ENCODE measurements at regions not wholly inside any gene's neighbourhood (a gene's known extent, or its start where the extent isn't known, plus 50 kb on each side); places are given as distances from the start of the nearest gene placed in this dataset.

DNA sequence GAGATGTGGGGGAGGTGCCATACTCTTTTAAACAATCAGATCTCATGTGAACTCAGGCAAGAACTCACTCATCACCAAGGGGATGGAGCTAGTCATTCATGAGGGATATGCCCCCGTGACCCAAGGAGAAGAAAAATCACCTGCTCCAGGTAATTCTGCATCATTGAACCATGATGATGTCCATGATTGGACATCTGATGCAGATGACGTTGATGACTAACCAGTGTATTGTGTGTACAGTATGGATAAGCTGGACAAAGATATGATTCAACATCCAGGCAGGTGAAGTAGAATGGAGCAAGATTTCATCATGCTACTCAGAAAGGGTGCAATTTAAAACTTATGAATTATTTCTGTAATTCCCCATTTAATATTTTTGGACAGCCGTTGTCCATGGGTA is 286.4 kb upstream of the SMIM31 start:
- Histone ChIP-seq H4K20me1 (ENCODE audit: insufficient read depth, low read length) (no peaks in the 10 kb centered on the region), H3K27me3 (ENCODE audit: low read depth, low read length) (no peaks in the 10 kb centered on the region), H3K36me3 (replicated peaks; ENCODE audit: low read depth, low read length) (no peaks in the 10 kb centered on the region), H3K4me1 (ENCODE audit: low read length) (peaks cover 14% of the 10 kb centered on the region), H3K4me3 (ENCODE audit: low read length) (no peak overlapping the region), H3K9me3 (ENCODE audit: insufficient read depth, low read length) (no peaks in the 10 kb centered on the region), H3K27ac (ENCODE audit: low read length) (no peak overlapping the region), H3K9ac (ENCODE audit: low read length) (no peak overlapping the region), H3K79me2 (ENCODE audit: low read length) (no peaks in the 10 kb centered on the region), H3K4me2 (ENCODE audit: low read length) (no peak overlapping the region), H2AFZ (ENCODE audit: low read depth, low read length) (no peak overlapping the region)
- TF ChIP-seq EZH2phosphoT487 (IDR thresholded peaks at IDR 0.05; ENCODE audit: low read depth) = no peak
- TF ChIP-seq, protein P1, sequence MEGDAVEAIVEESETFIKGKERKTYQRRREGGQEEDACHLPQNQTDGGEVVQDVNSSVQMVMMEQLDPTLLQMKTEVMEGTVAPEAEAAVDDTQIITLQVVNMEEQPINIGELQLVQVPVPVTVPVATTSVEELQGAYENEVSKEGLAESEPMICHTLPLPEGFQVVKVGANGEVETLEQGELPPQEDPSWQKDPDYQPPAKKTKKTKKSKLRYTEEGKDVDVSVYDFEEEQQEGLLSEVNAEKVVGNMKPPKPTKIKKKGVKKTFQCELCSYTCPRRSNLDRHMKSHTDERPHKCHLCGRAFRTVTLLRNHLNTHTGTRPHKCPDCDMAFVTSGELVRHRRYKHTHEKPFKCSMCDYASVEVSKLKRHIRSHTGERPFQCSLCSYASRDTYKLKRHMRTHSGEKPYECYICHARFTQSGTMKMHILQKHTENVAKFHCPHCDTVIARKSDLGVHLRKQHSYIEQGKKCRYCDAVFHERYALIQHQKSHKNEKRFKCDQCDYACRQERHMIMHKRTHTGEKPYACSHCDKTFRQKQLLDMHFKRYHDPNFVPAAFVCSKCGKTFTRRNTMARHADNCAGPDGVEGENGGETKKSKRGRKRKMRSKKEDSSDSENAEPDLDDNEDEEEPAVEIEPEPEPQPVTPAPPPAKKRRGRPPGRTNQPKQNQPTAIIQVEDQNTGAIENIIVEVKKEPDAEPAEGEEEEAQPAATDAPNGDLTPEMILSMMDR (IDR thresholded peaks at IDR 0.05; ENCODE audit: low read depth, low read length) = no peak

DNA sequence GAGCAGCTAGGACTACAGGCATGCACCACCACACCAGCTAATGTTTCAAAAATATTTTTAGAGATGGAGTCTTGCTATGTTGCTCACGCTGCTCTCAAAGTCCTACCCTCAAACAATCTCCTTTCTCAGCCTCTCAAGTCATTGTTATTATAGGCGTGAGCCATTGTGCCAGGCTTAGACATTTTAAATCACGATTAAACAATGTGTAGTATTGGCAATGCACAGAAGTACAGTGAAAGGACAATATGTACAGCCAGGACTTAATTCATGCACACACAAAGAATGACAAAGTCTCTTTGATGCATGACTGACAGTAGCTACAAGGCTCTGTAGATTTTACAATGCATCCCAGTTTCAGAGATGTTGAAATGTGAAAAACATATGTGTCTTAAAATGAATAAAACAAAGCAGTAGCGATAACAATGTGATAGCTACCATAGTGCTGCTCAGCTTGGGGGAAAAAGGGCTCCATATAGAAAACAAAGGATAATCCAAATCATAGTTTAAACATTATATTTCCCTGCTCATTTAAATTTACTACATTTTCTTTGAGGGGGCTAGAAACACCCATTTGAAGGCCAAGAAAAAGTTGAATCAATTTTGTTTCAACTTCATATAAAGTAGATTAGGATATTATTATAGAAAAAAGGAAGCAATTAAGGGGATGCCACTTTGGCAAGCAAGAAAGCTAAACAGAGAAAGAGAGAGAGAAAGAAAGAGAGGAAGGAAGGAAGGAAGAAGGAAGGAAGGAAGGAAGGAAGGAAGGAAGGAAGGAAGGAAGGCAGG is 272.4 kb upstream of the SMIM31 start:
- Histone ChIP-seq H3K9ac (ENCODE audit: low read length) (no peak overlapping the region), H3K9me3 (ENCODE audit: insufficient read depth, low read length) (no peaks in the 10 kb centered on the region), H4K20me1 (ENCODE audit: insufficient read depth, low read length) (no peaks in the 10 kb centered on the region), H3K79me2 (ENCODE audit: low read length) (no peaks in the 10 kb centered on the region), H3K36me3 (replicated peaks; ENCODE audit: low read depth, low read length) (no peaks in the 10 kb centered on the region), H3K4me2 (ENCODE audit: low read length) (no peak overlapping the region), H2AFZ (ENCODE audit: low read depth, low read length) (no peak overlapping the region), H3K27ac (ENCODE audit: low read length) (no peak overlapping the region), H3K27me3 (ENCODE audit: low read depth, low read length) (no peaks in the 10 kb centered on the region), H3K4me3 (ENCODE audit: low read length) (no peak overlapping the region), H3K4me1 (ENCODE audit: low read length) (peaks cover 2% of the 10 kb centered on the region; the same call in 1 of the 2 replicates)
- no peak for TF ChIP-seq EZH2phosphoT487 (IDR thresholded peaks at IDR 0.05; ENCODE audit: low read depth)
- TF ChIP-seq, protein P1 (IDR thresholded peaks at IDR 0.05; ENCODE audit: low read depth, low read length) = no peak

DNA sequence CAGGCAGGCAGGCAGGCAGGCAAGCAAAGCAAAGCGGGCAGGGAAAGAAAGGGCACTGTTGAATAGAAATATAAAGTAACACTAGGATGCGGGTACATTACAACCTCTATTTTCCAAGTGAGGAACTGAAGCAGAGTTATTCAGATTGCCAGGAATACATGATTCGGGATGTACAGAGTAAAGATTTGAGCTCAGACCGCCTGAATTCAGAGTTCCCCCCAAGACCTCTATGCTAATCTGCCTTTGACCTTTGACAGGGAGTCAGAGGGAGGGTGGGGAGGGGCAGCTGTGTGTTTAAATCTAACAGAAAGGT is 271.9 kb upstream of the SMIM31 start:
- no peak for TF ChIP-seq EZH2phosphoT487 (IDR thresholded peaks at IDR 0.05; ENCODE audit: low read depth)
- TF ChIP-seq, protein P1 (IDR thresholded peaks at IDR 0.05; ENCODE audit: low read depth, low read length) = no peak
- Histone ChIP-seq H3K4me2 (ENCODE audit: low read length) (no peak overlapping the region), H3K79me2 (ENCODE audit: low read length) (no peaks in the 10 kb centered on the region), H3K27me3 (ENCODE audit: low read depth, low read length) (no peaks in the 10 kb centered on the region), H3K36me3 (replicated peaks; ENCODE audit: low read depth, low read length) (no peaks in the 10 kb centered on the region), H3K9ac (ENCODE audit: low read length) (no peak overlapping the region), H3K9me3 (ENCODE audit: insufficient read depth, low read length) (no peaks in the 10 kb centered on the region), H3K27ac (ENCODE audit: low read length) (no peak overlapping the region), H4K20me1 (ENCODE audit: insufficient read depth, low read length) (no peaks in the 10 kb centered on the region), H3K4me3 (ENCODE audit: low read length) (no peak overlapping the region), H2AFZ (ENCODE audit: low read depth, low read length) (no peak overlapping the region), H3K4me1 (ENCODE audit: low read length) (peaks cover 2% of the 10 kb centered on the region; the same call in 1 of the 2 replicates)

DNA sequence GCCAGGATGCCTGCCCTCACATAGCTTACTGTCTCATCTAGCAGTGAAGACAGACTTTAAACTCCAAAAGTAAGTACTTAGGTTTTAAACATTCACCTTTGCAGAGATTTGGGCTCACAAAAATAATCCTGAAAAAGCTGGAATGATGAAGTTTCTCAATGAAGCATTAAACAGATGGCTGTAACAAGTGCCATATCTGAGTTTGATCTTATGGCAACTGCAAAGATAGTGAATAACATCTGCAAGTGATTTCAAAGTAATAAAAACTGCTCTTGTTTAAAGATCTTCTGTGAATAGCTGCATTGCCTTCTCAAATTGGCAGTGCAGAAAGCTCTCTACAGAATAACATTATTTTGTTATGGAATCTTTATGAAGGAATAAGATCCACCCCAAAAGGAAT is 271.2 kb upstream of the SMIM31 start:
- Histone ChIP-seq H3K36me3 (replicated peaks; ENCODE audit: low read depth, low read length) (no peaks in the 10 kb centered on the region), H3K9ac (ENCODE audit: low read length) (no peak overlapping the region), H3K27ac (ENCODE audit: low read length) (no peak overlapping the region), H3K27me3 (ENCODE audit: low read depth, low read length) (no peaks in the 10 kb centered on the region), H3K9me3 (ENCODE audit: insufficient read depth, low read length) (no peaks in the 10 kb centered on the region), H2AFZ (ENCODE audit: low read depth, low read length) (no peak overlapping the region), H3K4me2 (ENCODE audit: low read length) (no peak overlapping the region), H3K79me2 (ENCODE audit: low read length) (no peaks in the 10 kb centered on the region), H3K4me1 (ENCODE audit: low read length) (peaks cover 2% of the 10 kb centered on the region; the same call in 1 of the 2 replicates), H3K4me3 (ENCODE audit: low read length) (no peak overlapping the region), H4K20me1 (ENCODE audit: insufficient read depth, low read length) (no peaks in the 10 kb centered on the region)
- TF ChIP-seq EZH2phosphoT487 (IDR thresholded peaks at IDR 0.05; ENCODE audit: low read depth) = no peak
- TF ChIP-seq, protein P1 (IDR thresholded peaks at IDR 0.05; ENCODE audit: low read depth, low read length) = no peak

Data from OCI-LY3 (cell line).